ENCODE measurements at regions not wholly inside any gene's neighbourhood (a gene's known extent, or its start where the extent isn't known, plus 50 kb on each side); places are given as distances from the start of the nearest gene placed in this dataset.

GRCh38 chr16:5895976-5896375 is 798.4 kb upstream of the EEF2KMT start:
- peak in 1 of 2 donors; percentile 25 for DNase-seq (ENCODE audit: low read depth in 2 of 2)
- no peak for TF ChIP-seq CTCF (conservative IDR thresholded peaks at IDR 0.05 in 1 of 2, IDR thresholded peaks at IDR 0.05 in 1 of 2; ENCODE audit: low read depth in 1 of 2, low read length in 2 of 2)
- no peak for TF ChIP-seq EZH2 (IDR thresholded peaks at IDR 0.05; ENCODE audit: low read length, missing control alignments)
- no peaks in the 10 kb centered on the region for H3K79me2 ChIP-seq (ENCODE audit: control insufficient read depth, insufficient read depth, low read length)
- H3K36me3 ChIP-seq (ENCODE audit: control insufficient read depth, insufficient read depth, low read length) = no peaks in the 10 kb centered on the region
- no peak overlapping the region for H2AFZ ChIP-seq (ENCODE audit: low read length)
- no peaks in the 10 kb centered on the region for H4K20me1 ChIP-seq (ENCODE audit: control insufficient read depth, extremely low read depth, insufficient read depth, low read length)
- no peak overlapping the region for H3K9ac ChIP-seq (ENCODE audit: insufficient read depth, low read length)
- no peaks in the 10 kb centered on the region for H3K4me1 ChIP-seq (ENCODE audit: control insufficient read depth, extremely low read depth, insufficient read depth, low read length)
- no peak overlapping the region for H3K27ac ChIP-seq (ENCODE audit: insufficient read depth, low read length)
- H3K4me2 ChIP-seq (ENCODE audit: extremely low read depth, insufficient read depth, low read length) = no peak overlapping the region
- H3K9me3 ChIP-seq (ENCODE audit: control insufficient read depth, insufficient read depth, low read depth, low read length) = no peaks in the 10 kb centered on the region
- H3K4me3 ChIP-seq (replicated peaks in 1 of 4; ENCODE audit: control extremely low read depth in 1 of 4, insufficient read depth in 1 of 4, low read depth in 3 of 4, low read length in 4 of 4) = no peak overlapping the region
- H3K27me3 ChIP-seq (ENCODE audit: control insufficient read depth, insufficient read depth, low read length) = no peaks in the 10 kb centered on the region

GRCh38 chr16:5895137-5895536 is 797.5 kb upstream of the EEF2KMT start:
- Histone ChIP-seq H4K20me1 (ENCODE audit: control insufficient read depth, extremely low read depth, insufficient read depth, low read length) (no peaks in the 10 kb centered on the region), H2AFZ (ENCODE audit: low read length) (no peak overlapping the region), H3K27me3 (ENCODE audit: control insufficient read depth, insufficient read depth, low read length) (no peaks in the 10 kb centered on the region), H3K4me3 (replicated peaks in 1 of 4; ENCODE audit: control extremely low read depth in 1 of 4, insufficient read depth in 1 of 4, low read depth in 3 of 4, low read length in 4 of 4) (no peak overlapping the region), H3K79me2 (ENCODE audit: control insufficient read depth, insufficient read depth, low read length) (no peaks in the 10 kb centered on the region), H3K4me1 (ENCODE audit: control insufficient read depth, extremely low read depth, insufficient read depth, low read length) (no peaks in the 10 kb centered on the region), H3K27ac (ENCODE audit: insufficient read depth, low read length) (no peak overlapping the region), H3K4me2 (ENCODE audit: extremely low read depth, insufficient read depth, low read length) (no peak overlapping the region), H3K9me3 (ENCODE audit: control insufficient read depth, insufficient read depth, low read depth, low read length) (no peaks in the 10 kb centered on the region), H3K36me3 (ENCODE audit: control insufficient read depth, insufficient read depth, low read length) (no peaks in the 10 kb centered on the region), H3K9ac (ENCODE audit: insufficient read depth, low read length) (no peak overlapping the region)
- TF ChIP-seq EZH2 (IDR thresholded peaks at IDR 0.05; ENCODE audit: low read length, missing control alignments) (no peak), CTCF (conservative IDR thresholded peaks at IDR 0.05 in 1 of 2, IDR thresholded peaks at IDR 0.05 in 1 of 2; ENCODE audit: low read depth in 1 of 2, low read length in 2 of 2) (no peak)
- peak in 1 of 2 donors; percentile 79 for DNase-seq (ENCODE audit: low read depth in 2 of 2)

DNA sequence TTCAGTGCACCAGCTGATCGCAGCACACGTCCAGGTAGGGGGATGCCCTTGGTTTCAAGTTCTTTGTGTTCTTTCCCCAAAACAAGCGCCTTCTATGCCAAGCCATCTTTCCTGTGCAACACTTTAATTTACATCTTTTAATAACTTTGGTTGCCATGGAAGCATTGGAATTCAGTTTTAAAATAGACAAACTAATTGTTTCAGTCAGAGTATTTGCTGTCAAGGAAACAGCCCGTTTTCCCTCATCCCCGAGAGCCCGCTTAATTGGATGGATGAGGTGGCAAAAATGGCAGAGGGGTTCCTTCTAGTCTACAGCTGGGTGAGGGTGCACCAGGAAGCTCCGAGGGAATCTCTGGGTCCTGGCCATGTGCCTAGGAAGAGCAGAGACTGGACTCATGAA is 793.7 kb upstream of the EEF2KMT start:
- no peaks in the 10 kb centered on the region for H3K4me1 ChIP-seq (ENCODE audit: control insufficient read depth, extremely low read depth, insufficient read depth, low read length)
- no peaks in the 10 kb centered on the region for H3K9me3 ChIP-seq (ENCODE audit: control insufficient read depth, insufficient read depth, low read depth, low read length)
- no peak for TF ChIP-seq EZH2 (IDR thresholded peaks at IDR 0.05; ENCODE audit: low read length, missing control alignments)
- no peak for TF ChIP-seq CTCF (conservative IDR thresholded peaks at IDR 0.05 in 1 of 2, IDR thresholded peaks at IDR 0.05 in 1 of 2; ENCODE audit: low read depth in 1 of 2, low read length in 2 of 2)
- H3K27me3 ChIP-seq (ENCODE audit: control insufficient read depth, insufficient read depth, low read length) = no peaks in the 10 kb centered on the region
- no peaks in the 10 kb centered on the region for H3K79me2 ChIP-seq (ENCODE audit: control insufficient read depth, insufficient read depth, low read length)
- no peak overlapping the region for H3K27ac ChIP-seq (ENCODE audit: insufficient read depth, low read length)
- no peak overlapping the region for H3K4me2 ChIP-seq (ENCODE audit: extremely low read depth, insufficient read depth, low read length)
- no peak overlapping the region for H3K4me3 ChIP-seq (replicated peaks in 1 of 4; ENCODE audit: control extremely low read depth in 1 of 4, insufficient read depth in 1 of 4, low read depth in 3 of 4, low read length in 4 of 4)
- H3K36me3 ChIP-seq (ENCODE audit: control insufficient read depth, insufficient read depth, low read length) = no peaks in the 10 kb centered on the region
- no peak overlapping the region for H2AFZ ChIP-seq (ENCODE audit: low read length)
- no peaks in the 10 kb centered on the region for H4K20me1 ChIP-seq (ENCODE audit: control insufficient read depth, extremely low read depth, insufficient read depth, low read length)
- no peak for DNase-seq (ENCODE audit: low read depth in 2 of 2)
- no peak overlapping the region for H3K9ac ChIP-seq (ENCODE audit: insufficient read depth, low read length)

Data from fibroblast of lung (primary cell).